HG03460 (cell line): ENCODE measurements at regions not wholly inside any gene's neighbourhood (a gene's known extent, or its start where the extent isn't known, plus 50 kb on each side); places are given as distances from the start of the nearest gene placed in this dataset.
"Not testable (repeated sequence)": the region's sequence is repeated elsewhere in the genome, so short reads cannot be mapped to it uniquely, and the experiment has no call there.

ENCODE experiments used
- ATAC-seq: cut with Tn5 transposase; IDR thresholded peaks from one replicate; pipeline ENCODE4 v1.9.1; 2021; ENCODE audit not compliant: unreplicated experiment

GRCh38 chr9:38133595-38133994 is 64.6 kb upstream of the SHB start:
- no peak for ATAC-seq

DNA sequence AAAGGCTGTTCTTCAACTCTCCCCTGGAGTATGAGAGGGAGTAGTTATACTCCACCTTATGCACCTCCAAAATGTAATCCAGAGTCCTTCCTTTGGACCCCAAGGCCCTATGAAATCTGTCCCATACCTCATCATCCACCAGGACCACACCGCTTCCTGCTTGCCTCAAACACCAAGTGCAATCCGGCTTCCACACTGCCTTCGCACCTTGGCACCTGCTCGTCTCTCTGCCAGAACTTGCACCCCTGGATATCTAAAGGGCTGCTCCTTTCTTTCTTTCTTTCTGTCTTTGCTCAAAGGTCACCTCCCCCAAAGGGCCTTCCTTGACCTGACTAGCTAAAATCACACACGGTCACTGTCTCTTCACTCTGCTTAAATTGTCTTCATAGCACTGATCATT is 63.9 kb upstream of the SHB start:
- ATAC-seq: no peak

DNA sequence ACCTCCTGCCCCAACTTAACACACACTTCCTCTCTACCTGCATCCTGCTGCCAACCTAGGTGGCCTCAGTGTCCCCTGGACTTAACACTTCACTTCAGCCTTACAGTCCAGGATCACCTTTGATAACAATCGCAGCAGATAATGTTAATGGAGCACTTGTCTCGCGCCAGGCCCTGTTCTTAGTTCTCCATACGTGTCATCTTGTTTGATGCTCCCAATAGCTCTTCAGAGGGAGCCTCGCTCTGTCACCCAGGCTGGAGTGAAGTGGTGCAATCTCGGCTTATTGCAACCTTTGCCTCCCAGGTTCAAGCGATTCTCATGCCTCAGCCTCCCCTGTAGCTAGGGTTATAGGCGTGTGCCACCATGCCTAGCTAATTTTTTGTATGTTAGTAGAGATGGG is 62.7 kb upstream of the SHB start:
- ATAC-seq: no peak

- no peak for ATAC-seq
These were observed 61.7 kb upstream of the SHB start for GRCh38 chr9:38130724-38131123.

GRCh38 chr9:38129366-38129765 is 60.3 kb upstream of the SHB start:
- no peak for ATAC-seq

DNA sequence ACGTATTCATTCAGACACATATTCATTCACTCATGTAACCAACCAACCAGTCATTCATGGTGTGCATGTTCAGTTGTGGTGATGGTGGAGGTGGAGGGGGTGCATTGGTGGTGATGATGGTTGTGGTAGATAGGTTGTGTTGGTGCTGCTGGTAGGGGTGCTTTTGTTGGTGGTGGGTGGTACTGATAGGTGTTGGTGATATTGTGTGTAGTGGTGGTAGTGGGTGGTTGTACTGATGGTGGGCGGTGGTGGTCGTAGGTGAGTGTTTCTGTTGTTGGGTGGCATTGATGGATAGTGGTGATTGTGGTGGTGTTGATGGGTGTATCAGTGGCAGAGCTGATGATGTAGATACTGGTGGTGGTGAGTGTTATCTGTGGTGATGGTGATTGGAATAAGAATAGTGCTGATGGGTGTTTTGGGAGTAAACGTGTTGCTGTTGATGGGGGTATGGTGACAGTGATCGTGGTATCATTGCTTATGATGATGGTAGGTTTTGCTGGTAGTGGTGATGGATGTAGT is 59.8 kb upstream of the SHB start:
- ATAC-seq: no peak

- no peak for ATAC-seq
These were observed 58.3 kb upstream of the SHB start for GRCh38 chr9:38127271-38127839.

DNA sequence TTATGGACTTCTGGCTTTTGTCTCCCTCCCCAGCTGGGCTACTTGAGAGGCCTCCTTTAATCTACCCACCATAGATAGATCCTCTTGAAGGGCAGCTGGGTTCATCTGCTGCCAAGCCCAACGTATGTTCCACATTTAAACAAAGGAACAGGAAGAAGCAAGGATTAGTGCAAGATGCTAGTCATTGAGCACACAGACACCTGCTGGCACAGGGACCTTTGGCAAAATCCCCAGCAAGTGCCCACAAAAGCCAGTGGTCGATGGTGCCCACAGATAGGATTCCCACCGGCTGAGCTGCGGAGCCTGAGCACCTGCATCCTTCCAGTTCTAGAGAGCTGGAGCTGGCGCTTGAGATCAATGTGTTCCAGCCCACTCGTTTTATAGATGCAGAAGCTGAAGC is 57.7 kb upstream of the SHB start:
- no peak for ATAC-seq

DNA sequence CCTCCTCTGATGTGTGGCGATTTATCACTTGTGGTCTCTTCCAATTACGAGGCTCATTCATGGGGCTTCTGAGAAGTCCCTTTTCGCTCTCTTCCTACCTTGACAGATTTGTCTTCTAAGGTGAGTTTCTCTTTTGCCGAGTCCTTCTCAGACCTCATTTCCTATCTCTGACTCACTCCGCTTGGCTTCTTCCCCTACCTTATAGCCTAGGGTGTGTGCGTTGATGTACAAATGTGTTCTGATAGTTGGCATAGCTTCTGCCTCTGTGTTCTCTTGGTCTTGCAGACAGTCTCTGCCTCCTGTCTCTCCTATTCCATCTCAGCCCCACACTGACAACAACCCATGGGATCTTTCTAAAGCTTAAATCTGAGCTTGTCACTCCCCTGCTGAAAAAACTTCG is 56.9 kb upstream of the SHB start:
- ATAC-seq: no peak

- ATAC-seq: not testable (repeated sequence)
These were observed 54.3 kb upstream of the SHB start for GRCh38 chr9:38123359-38123758.

GRCh38 chr9:38120961-38121360 is 51.9 kb upstream of the SHB start:
- no peak for ATAC-seq

- no peak for ATAC-seq
These were observed 50.7 kb upstream of the SHB start for GRCh38 chr9:38119560-38120236.

GRCh38 chr9:38118862-38119438 is 49.9 kb upstream of the SHB start:
- no peak for ATAC-seq
